SK-N-SH (cell line): ENCODE measurements at regions not wholly inside any gene's neighbourhood (a gene's known extent, or its start where the extent isn't known, plus 50 kb on each side); places are given as distances from the start of the nearest gene placed in this dataset.

Experiments used
- CTCF ChIA-PET: fragments of 300-600, 350-600 bp; formaldehyde crosslinking; extraction: SDS; loops from one replicate; lab custom pipeline; 2021; lab: Yijun Ruan, JAX
- POLR2A ChIA-PET: fragments of 350-600 bp; sonication (Branson Sonifier 250); formaldehyde crosslinking; extraction: SDS; loops from one replicate; lab custom pipeline; 2020; ENCODE audit warnings: antibody characterized with exemption, inconsistent platforms; lab: Yijun Ruan, JAX
- DNase-seq: peaks from one replicate; pipeline ENCODE4 v3.0.0; 2012
- H2AFZ ChIP-seq: fragments of 200-600 bp; sonication (generic); 2 replicates; pipeline ENCODE4 v1.8.1; 2016; ENCODE audit warnings: antibody characterized with exemption, mild to moderate bottlenecking, low read depth
- H3F3A ChIP-seq: fragments of 200-600 bp; sonication (generic); replicated peaks from 2 replicates; pipeline ENCODE3; 2016; ENCODE audit warnings: antibody characterized with exemption, mild to moderate bottlenecking; ENCODE audit not compliant: insufficient read depth
- H3K27ac ChIP-seq, 2 experiments: fragments of 200-500 bp in 1 of 2; fragments of 200-600 bp in 1 of 2; sonication (Bioruptor generic) in 1 of 2; sonication (generic), shearing (Covaris generic) in 1 of 2; 2 replicates each; pipeline versions ENCODE4 v1.5.1 to v1.6.1; 2014 to 2016; ENCODE audit warnings: low read depth in 2 of 2, inconsistent platforms in 1 of 2, low read length in 1 of 2, mild to moderate bottlenecking in 1 of 2, mixed read lengths in 1 of 2
- H3K27me3 ChIP-seq: fragments of 200-600 bp; sonication (generic), shearing (Covaris generic); 2 replicates; pipeline ENCODE4 v1.6.1; 2016; ENCODE audit warnings: mixed run types; ENCODE audit not compliant: insufficient read depth
- H3K36me3 ChIP-seq, 2 experiments: fragments of 200-500 bp in 1 of 2; fragments of 200-600 bp in 1 of 2; sonication (Bioruptor generic) in 1 of 2; sonication (generic) in 1 of 2; replicated peaks in 1 of 2; 2 replicates each; pipeline versions ENCODE3 to v1.5.1; 2014 to 2016; ENCODE audit warnings: low read length in 1 of 2, mild to moderate bottlenecking in 1 of 2; ENCODE audit not compliant: insufficient read depth in 2 of 2, control insufficient read depth in 1 of 2
- H3K4me1 ChIP-seq, 2 experiments: fragments of 200-500 bp in 1 of 2; fragments of 200-600 bp in 1 of 2; sonication (Bioruptor generic) in 1 of 2; sonication (generic), shearing (Covaris generic) in 1 of 2; 2 replicates each; pipeline versions ENCODE4 v1.5.1 to v1.6.1; 2014 to 2016; ENCODE audit warnings: low read depth in 1 of 2, low read length in 1 of 2, mixed run types in 1 of 2; ENCODE audit not compliant: insufficient read depth in 2 of 2, control insufficient read depth in 1 of 2
- H3K4me2 ChIP-seq: fragments of 200-600 bp; sonication (generic), shearing (Covaris generic); 2 replicates; pipeline ENCODE4 v1.6.1; 2017; ENCODE audit warnings: mixed run types
- H3K4me3 ChIP-seq, 2 experiments: fragments of 200-500 bp in 1 of 2; fragments of 200-600 bp in 1 of 2; sonication (Bioruptor generic) in 1 of 2; sonication (generic), shearing (Covaris generic) in 1 of 2; 2 replicates each; pipeline versions ENCODE4 v1.5.1 to v1.8.1; 2014 to 2016; ENCODE audit warnings: low read depth in 2 of 2, inconsistent platforms in 1 of 2, low read length in 1 of 2, mild to moderate bottlenecking in 1 of 2, mixed read lengths in 1 of 2, moderate library complexity in 1 of 2
- H3K79me2 ChIP-seq: fragments of 200-600 bp; sonication (generic); 2 replicates; pipeline ENCODE4 v1.8.1; 2017; ENCODE audit warnings: mild to moderate bottlenecking; ENCODE audit not compliant: insufficient read depth
- H3K9ac ChIP-seq: fragments of 200-600 bp; sonication (generic); 2 replicates; pipeline ENCODE4 v1.6.1; 2017; ENCODE audit warnings: mixed run types
- H3K9me2 ChIP-seq: fragments of 200-600 bp; sonication (generic); 2 replicates; pipeline ENCODE4 v1.6.1; 2017; ENCODE audit warnings: mixed run types
- H3K9me3 ChIP-seq: fragments of 200-600 bp; sonication (generic); 2 replicates; pipeline ENCODE4 v1.6.1; 2017; ENCODE audit warnings: mixed run types, mild to moderate bottlenecking, moderate library complexity
- H4K20me1 ChIP-seq: fragments of 200-600 bp; sonication (generic); 2 replicates; pipeline ENCODE4 v1.6.1; 2017; ENCODE audit warnings: mild to moderate bottlenecking, mixed run types; ENCODE audit not compliant: insufficient read depth
- CTCF ChIP-seq: fragments of 200-600 bp; sonication (generic); IDR thresholded peaks from 2 replicates; pipeline ENCODE4 v1.6.1; 2017; ENCODE audit warnings: antibody characterized with exemption, mild to moderate bottlenecking, moderate library complexity
- ELF1 ChIP-seq: IDR thresholded peaks from 2 replicates; pipeline ENCODE4 v1.4.0; 2012
- EZH2phosphoT487 ChIP-seq: fragments of 200-600 bp; sonication (generic); IDR thresholded peaks from 2 replicates; pipeline ENCODE4 v1.6.1; 2017; ENCODE audit warnings: low read depth, mixed run types, mild to moderate bottlenecking, antibody characterized with exemption, moderate library complexity, borderline replicate concordance
- FOXJ3 ChIP-seq: sonication (generic); formaldehyde crosslinking; IDR thresholded peaks from 2 replicates; pipeline ENCODE4 v1.5.1; 2020; ENCODE audit warnings: mild to moderate bottlenecking, missing genetic modification reagents
- FOXM1 ChIP-seq: IDR thresholded peaks from 2 replicates; pipeline ENCODE4 v1.4.0; 2012; ENCODE audit warnings: low read depth, mild to moderate bottlenecking
- GATA2 ChIP-seq: sonication (generic); formaldehyde crosslinking; IDR thresholded peaks from 2 replicates; pipeline ENCODE4 v1.5.0; 2020; ENCODE audit warnings: mild to moderate bottlenecking, missing genetic modification reagents
- IRF3 ChIP-seq: fragments of 150-350 bp; IDR thresholded peaks from 2 replicates; pipeline ENCODE4 v1.6.1; 2016; ENCODE audit warnings: mild to moderate bottlenecking, low read depth, low read length
- JUND ChIP-seq: IDR thresholded peaks from 2 replicates; pipeline ENCODE4 v1.4.0; 2012
- MAX ChIP-seq: IDR thresholded peaks from 2 replicates; pipeline ENCODE4 v1.4.0; 2012; ENCODE audit warnings: low read depth
- MXI1 ChIP-seq: IDR thresholded peaks from 2 replicates; pipeline ENCODE4 v1.6.1; 2012; ENCODE audit warnings: mild to moderate bottlenecking, low read depth, low read length, improper control_type of control experiment
- POLR2AphosphoS5 ChIP-seq: IDR thresholded peaks from 2 replicates; pipeline ENCODE4 v1.6.1; 2012; ENCODE audit warnings: low read depth, low read length
- RXRA ChIP-seq: IDR thresholded peaks from 2 replicates; pipeline ENCODE4 v1.4.0; 2012; ENCODE audit warnings: low read depth, mild to moderate bottlenecking, borderline replicate concordance
- SIN3A ChIP-seq: IDR thresholded peaks from 2 replicates; pipeline ENCODE4 v1.6.1; 2012; ENCODE audit warnings: low read depth, mild to moderate bottlenecking, low read length, moderate library complexity, borderline replicate concordance
- SMC3 ChIP-seq: IDR thresholded peaks from 2 replicates; pipeline ENCODE4 v1.6.1; 2012; ENCODE audit warnings: low read depth, low read length, improper control_type of control experiment
- TAF1 ChIP-seq: IDR thresholded peaks from 2 replicates; pipeline ENCODE4 v1.6.1; 2012; ENCODE audit warnings: low read depth, mild to moderate bottlenecking, low read length, moderate library complexity, borderline replicate concordance
- TCF12 ChIP-seq: IDR thresholded peaks from 2 replicates; pipeline ENCODE4 v1.4.0; 2012
- TEAD4 ChIP-seq: IDR thresholded peaks from 2 replicates; pipeline ENCODE4 v1.4.0; 2012; ENCODE audit warnings: mild to moderate bottlenecking, borderline replicate concordance; ENCODE audit not compliant: insufficient read depth
- USF2 ChIP-seq: fragments of 150-350 bp; IDR thresholded peaks from 2 replicates; pipeline ENCODE4 v1.6.1; 2017; ENCODE audit warnings: antibody characterized with exemption, low read length, low read depth, borderline replicate concordance
- ZBTB33 ChIP-seq: IDR thresholded peaks from 2 replicates; pipeline ENCODE4 v1.4.0; 2012; ENCODE audit warnings: low read depth, borderline replicate concordance
- WGBS: methylation state at CpG from one replicate; pipeline ENCODE4 v1.1.6; 2017; ENCODE audit warnings: low lambda C conversion rate; 5-methylcytosine and 5-hydroxymethylcytosine counted together

- H3K4me2 ChIP-seq: no peak overlapping the region
- no peak overlapping the region for H3K4me3 ChIP-seq
- H2AFZ ChIP-seq: no peak overlapping the region
- CTCF ChIA-PET: no interaction called here
- H3K9ac ChIP-seq: no peak overlapping the region
- H3K9me2 ChIP-seq: no peaks in the 10 kb centered on the region
- no peaks in the 10 kb centered on the region for H3F3A ChIP-seq
- no peaks in the 10 kb centered on the region for H3K9me3 ChIP-seq
- H3K27me3 ChIP-seq: no peaks in the 10 kb centered on the region
- H3K36me3 ChIP-seq: no peaks in the 10 kb centered on the region
- POLR2A ChIA-PET: no interaction called here
- TF ChIP-seq MXI1 (no peak), RXRA (no peak), CTCF (no peak), POLR2AphosphoS5 (no peak), TAF1 (no peak), SMC3 (no peak), ELF1 (no peak), TEAD4 (no peak), SIN3A (no peak), TCF12 (no peak), MAX (no peak), IRF3 (no peak), GATA2 (CRISPR knock-in tag) (no peak), JUND (no peak), USF2 (no peak), ZBTB33 (no peak), FOXM1 (no peak), EZH2phosphoT487 (no peak), FOXJ3 (CRISPR knock-in tag) (no peak)
- H3K79me2 ChIP-seq: no peaks in the 10 kb centered on the region
- WGBS: 73% methylated on average over 7 of the region's 8 CpGs
- no peak for DNase-seq
- peaks cover 0 to 2% of the 10 kb centered on the region in 2 experiments; a peak in 1 of 4 replicates for H3K4me1 ChIP-seq
- no peak overlapping the region for H3K27ac ChIP-seq
- no peaks in the 10 kb centered on the region for H4K20me1 ChIP-seq
These were observed 150.5 kb upstream of the PTPN1 start for GRCh38 chr20:50359607-50360217.
